ENCODE measurements at regions not wholly inside any gene's neighbourhood (a gene's known extent, or its start where the extent isn't known, plus 50 kb on each side); places are given as distances from the start of the nearest gene placed in this dataset.

GRCh38 chr14:26766726-26767125 is 168.9 kb upstream of the NOVA1 start:
- Histone ChIP-seq H3K27ac (ENCODE audit: low read depth, low read length) (no peak overlapping the region), H4K20me1 (ENCODE audit: control insufficient read depth, insufficient read depth, low read depth, low read length) (no peaks in the 10 kb centered on the region), H3K4me2 (ENCODE audit: low read length) (no peak overlapping the region)

GRCh38 chr14:26773906-26774593 is 176.2 kb upstream of the NOVA1 start:
- Histone ChIP-seq H3K4me3 (ENCODE audit: low read length) (no peak overlapping the region), H3K9me2 (replicated peaks; ENCODE audit: control insufficient read depth, low read length) (no peaks in the 10 kb centered on the region), H3K9me3 (ENCODE audit: control insufficient read depth, insufficient read depth, low read length) (peaks cover 3% of the 10 kb centered on the region), H4K20me1 (ENCODE audit: control insufficient read depth, insufficient read depth, low read depth, low read length) (no peaks in the 10 kb centered on the region), H3K79me2 (ENCODE audit: control insufficient read depth, low read length) (no peaks in the 10 kb centered on the region), H3F3A (ENCODE audit: control insufficient read depth, insufficient read depth) (no peaks in the 10 kb centered on the region), H3K4me1 (ENCODE audit: control insufficient read depth, low read length) (no peaks in the 10 kb centered on the region), H3K27ac (ENCODE audit: low read depth, low read length) (no peak overlapping the region), H3K27me3 (ENCODE audit: control insufficient read depth, low read length) (no peaks in the 10 kb centered on the region), H3K4me2 (ENCODE audit: low read length) (no peak overlapping the region), H3K36me3 (ENCODE audit: control insufficient read depth, low read length) (no peaks in the 10 kb centered on the region)
- no peak for TF ChIP-seq CTCF (IDR thresholded peaks at IDR 0.05; ENCODE audit: low read depth, low read length, poor library complexity, severe bottlenecking)
- TF ChIP-seq EZH2phosphoT487 (IDR thresholded peaks at IDR 0.05; ENCODE audit: borderline replicate concordance, low read length) = no peak

More at GRCh38 chr14:26766726-26767125, 168.9 kb upstream of the NOVA1 start:
- Histone ChIP-seq H3K36me3 (ENCODE audit: control insufficient read depth, low read length) (no peaks in the 10 kb centered on the region), H3K79me2 (ENCODE audit: control insufficient read depth, low read length) (no peaks in the 10 kb centered on the region), H3K4me1 (ENCODE audit: control insufficient read depth, low read length) (no peaks in the 10 kb centered on the region), H3F3A (ENCODE audit: control insufficient read depth, insufficient read depth) (no peaks in the 10 kb centered on the region), H3K4me3 (ENCODE audit: low read length) (no peak overlapping the region), H3K27me3 (ENCODE audit: control insufficient read depth, low read length) (no peaks in the 10 kb centered on the region), H3K9me3 (ENCODE audit: control insufficient read depth, insufficient read depth, low read length) (peaks cover 3% of the 10 kb centered on the region), H3K9me2 (replicated peaks; ENCODE audit: control insufficient read depth, low read length) (no peaks in the 10 kb centered on the region)
- no peak for TF ChIP-seq EZH2phosphoT487 (IDR thresholded peaks at IDR 0.05; ENCODE audit: borderline replicate concordance, low read length)
- TF ChIP-seq CTCF (IDR thresholded peaks at IDR 0.05; ENCODE audit: low read depth, low read length, poor library complexity, severe bottlenecking) = no peak

GRCh38 chr14:26775765-26776563 is 178.1 kb upstream of the NOVA1 start:
- H4K20me1 ChIP-seq (ENCODE audit: control insufficient read depth, insufficient read depth, low read depth, low read length) = no peaks in the 10 kb centered on the region
- H3K9me2 ChIP-seq (replicated peaks; ENCODE audit: control insufficient read depth, low read length) = no peaks in the 10 kb centered on the region
- no peak overlapping the region for H3K4me2 ChIP-seq (ENCODE audit: low read length)
- TF ChIP-seq CTCF (IDR thresholded peaks at IDR 0.05; ENCODE audit: low read depth, low read length, poor library complexity, severe bottlenecking) (no peak), EZH2phosphoT487 (IDR thresholded peaks at IDR 0.05; ENCODE audit: borderline replicate concordance, low read length) (no peak)
- H3K27ac ChIP-seq (ENCODE audit: low read depth, low read length) = no peak overlapping the region
- no peaks in the 10 kb centered on the region for H3F3A ChIP-seq (ENCODE audit: control insufficient read depth, insufficient read depth)
- no peaks in the 10 kb centered on the region for H3K36me3 ChIP-seq (ENCODE audit: control insufficient read depth, low read length)
- H3K4me1 ChIP-seq (ENCODE audit: control insufficient read depth, low read length) = no peaks in the 10 kb centered on the region
- no peaks in the 10 kb centered on the region for H3K27me3 ChIP-seq (ENCODE audit: control insufficient read depth, low read length)
- no peaks in the 10 kb centered on the region for H3K79me2 ChIP-seq (ENCODE audit: control insufficient read depth, low read length)
- no peaks in the 10 kb centered on the region for H3K9me3 ChIP-seq (ENCODE audit: control insufficient read depth, insufficient read depth, low read length)
- no peak overlapping the region for H3K4me3 ChIP-seq (ENCODE audit: low read length)

All from DOHH2 (cell line).